Motor neuron (in vitro differentiated cells): ENCODE measurements at regions not wholly inside any gene's neighbourhood (a gene's known extent, or its start where the extent isn't known, plus 50 kb on each side); places are given as distances from the start of the nearest gene placed in this dataset.

Experiments used
- ATAC-seq, 8 experiments: fragments of 200-7000 bp; cut with Tn5 transposase; replicated peaks in 6 of 8; 2 replicates each; pipeline ENCODE4 v1.8.0; 2021; ENCODE audit warnings: mild to moderate bottlenecking in 8 of 8, moderate library complexity in 8 of 8
- H3K27ac ChIP-seq, 2 donors: fragments of 250-450 bp; sonication (Bioruptor Pico); 2 replicates each; pipeline ENCODE4 v1.9.0; 2021; ENCODE audit warnings: antibody characterized with exemption in 2 of 2, mild to moderate bottlenecking in 2 of 2, moderate library complexity in 1 of 2
- H3K4me1 ChIP-seq, 2 donors: fragments of 250-450 bp; sonication (Bioruptor Pico); replicated peaks in 1 of 2; 2 replicates each; pipeline ENCODE4 v1.6.1; 2021; ENCODE audit warnings: antibody characterized with exemption in 2 of 2, mild to moderate bottlenecking in 2 of 2, moderate library complexity in 1 of 2
- H3K4me3 ChIP-seq, 5 donors: fragments of 250-450 bp; sonication (Bioruptor Pico); 2 replicates each; pipeline ENCODE4 v1.9.0; 2021; ENCODE audit warnings: antibody characterized with exemption in 5 of 5, mild to moderate bottlenecking in 5 of 5, moderate library complexity in 4 of 5
- WGBS, 10 experiments: fragments of 450-650 bp; shearing (Covaris generic); methylation state at CpG; one replicate each; pipeline ENCODE4 v1.0.0; 2022; 5-methylcytosine and 5-hydroxymethylcytosine counted together
- in situ Hi-C, 9 experiments: fragments of 400-800 bp; cut with MboI; loops; one replicate each; pipeline ENCODE4 v1.15.0; 2021; ENCODE audit warnings: low sequenced_read_pairs in 9 of 9, low pct_unique_long_range_greater_than_20kb in 2 of 9; ENCODE audit not compliant: unreplicated experiment in 9 of 9

- no peak overlapping the region for H3K27ac ChIP-seq
- 0 to 100% (median 20%) methylated on average over 1 of the region's 1 CpG; no CpG with 5 or more reads in 7 of the 10 experiments for WGBS, 10 experiments
- ATAC-seq, result no peak
- peaks cover 11 to 12% of the 10 kb centered on the region in 2 donors for H3K4me1 ChIP-seq
- in situ Hi-C loops, result no loop called here
- H3K4me3 ChIP-seq, result no peak overlapping the region
Observed at GRCh38 chr7:24501443-24502134, 71.7 kb upstream of the PALS2 start.

- ATAC-seq, result no peak
- Histone ChIP-seq H3K4me1 (peaks cover 11 to 12% of the 10 kb centered on the region in 2 donors), H3K27ac (no peak overlapping the region), H3K4me3 (no peak overlapping the region)
- in situ Hi-C loops, result no loop called here
- 80% methylated on average over 1 of the region's 3 CpGs; no CpG with 5 or more reads in 9 of the 10 experiments for WGBS, 10 experiments
Observed at GRCh38 chr7:24502135-24502488, 71.1 kb upstream of the PALS2 start.

- WGBS, 10 experiments, result 7 to 71% (median 29%) methylated on average over 1 to 2 of the region's 2 CpGs; no CpG with 5 or more reads in 1 of the 10 experiments
- H3K4me1 ChIP-seq, result peaks cover 11 to 12% of the 10 kb centered on the region in 2 donors
- H3K27ac ChIP-seq, result no peak overlapping the region
- in situ Hi-C loops, result no loop called here
- no peak overlapping the region for H3K4me3 ChIP-seq
- ATAC-seq, result peak in 3 of 8 experiments; percentile 26 to 34 (median 31)
Observed at GRCh38 chr7:24503506-24503905, 69.7 kb upstream of the PALS2 start.

- Histone ChIP-seq H3K27ac (no peak overlapping the region), H3K4me1 (peaks cover 11 to 12% of the 10 kb centered on the region in 2 donors), H3K4me3 (no peak overlapping the region)
- in situ Hi-C loops, result no loop called here
- ATAC-seq, result no peak
- WGBS, 10 experiments, result 0 to 88% (median 83%) methylated on average over 1 to 6 of the region's 6 CpGs; no CpG with 5 or more reads in 2 of the 10 experiments
Observed at GRCh38 chr7:24504040-24504439, 69.2 kb upstream of the PALS2 start.

- no peak overlapping the region for H3K27ac ChIP-seq
- no peak overlapping the region for H3K4me3 ChIP-seq
- no peak for ATAC-seq
- peaks cover 11 to 12% of the 10 kb centered on the region in 2 donors for H3K4me1 ChIP-seq
- in situ Hi-C loops, result no loop called here
- 0 to 100% (median 82%) methylated on average over 1 to 2 of the region's 2 CpGs; no CpG with 5 or more reads in 2 of the 10 experiments for WGBS, 10 experiments
Observed at GRCh38 chr7:24504836-24505235, 68.4 kb upstream of the PALS2 start.

GRCh38 chr7:24505968-24506367 lies 67.3 kb upstream of the PALS2 start:
- H3K4me1 ChIP-seq, result peaks cover 4 to 6% of the 10 kb centered on the region in 2 donors
- in situ Hi-C loops, result no loop called here
- H3K4me3 ChIP-seq, result no peak overlapping the region
- WGBS, 10 experiments, result 10 to 100% (median 84%) methylated on average over 1 of the region's 1 CpG; no CpG with 5 or more reads in 4 of the 10 experiments
- no peak for ATAC-seq
- no peak overlapping the region for H3K27ac ChIP-seq

GRCh38 chr7:24508316-24508715 lies 64.9 kb upstream of the PALS2 start:
- peaks cover 1 to 4% of the 10 kb centered on the region in 2 donors for H3K4me1 ChIP-seq
- 17 to 100% (median 61%) methylated on average over 1 to 4 of the region's 4 CpGs for WGBS, 10 experiments
- no peak overlapping the region for H3K4me3 ChIP-seq
- ATAC-seq, result no peak
- no peak overlapping the region for H3K27ac ChIP-seq
- in situ Hi-C loops, result no loop called here

GRCh38 chr7:24510759-24511158 lies 62.5 kb upstream of the PALS2 start:
- 0 to 86% (median 55%) methylated on average over 1 to 2 of the region's 2 CpGs; no CpG with 5 or more reads in 1 of the 10 experiments for WGBS, 10 experiments
- no peak overlapping the region for H3K27ac ChIP-seq
- in situ Hi-C loops, result no loop called here

GRCh38 chr7:24517166-24517565 lies 56.1 kb upstream of the PALS2 start:
- WGBS, 10 experiments, result 0 to 100% (median 67%) methylated on average over 1 of the region's 1 CpG
- Histone ChIP-seq H3K4me3 (no peak overlapping the region), H3K4me1 (peaks cover 1 to 2% of the 10 kb centered on the region in 2 donors), H3K27ac (no peak overlapping the region)
- in situ Hi-C loops, result no loop called here
- no peak for ATAC-seq

More at GRCh38 chr7:24510759-24511158, 62.5 kb upstream of the PALS2 start:
- no peak overlapping the region for H3K4me3 ChIP-seq
- no peaks in the 10 kb centered on the region for H3K4me1 ChIP-seq
- ATAC-seq, result peak in 5 of 8 experiments; percentile 29 to 76 (median 47)

GRCh38 chr7:24521917-24522623 lies 51.2 kb upstream of the PALS2 start:
- Histone ChIP-seq H3K4me3 (no peak overlapping the region), H3K4me1 (peaks cover 3% of the 10 kb centered on the region in 2 donors), H3K27ac (no peak overlapping the region)
- peak in 3 of 8 experiments; percentile 42 to 74 (median 67) for ATAC-seq
- in situ Hi-C loops, result no loop called here
- 8 to 70% (median 40%) methylated on average over 1 to 2 of the region's 2 CpGs; no CpG with 5 or more reads in 3 of the 10 experiments for WGBS, 10 experiments
